AG04450 (cell line): ENCODE measurements at regions not wholly inside any gene's neighbourhood (a gene's known extent, or its start where the extent isn't known, plus 50 kb on each side); places are given as distances from the start of the nearest gene placed in this dataset.

ENCODE experiments used
- CTCF ChIA-PET: fragments of 300-600, 350-600 bp; formaldehyde crosslinking; extraction: SDS; loops from one replicate; lab custom pipeline; 2022; ENCODE audit warnings: antibody characterized with exemption, inconsistent platforms; lab: Charles Lee
- POLR2A ChIA-PET: fragments of 350-600 bp; formaldehyde crosslinking; extraction: SDS; loops from one replicate; lab custom pipeline; 2021; ENCODE audit warnings: antibody characterized with exemption, inconsistent platforms; lab: Yijun Ruan, JAX
- DNase-seq: peaks from one replicate; pipeline ENCODE4 v3.0.0-alpha.2; 2011; ENCODE audit warnings: low read depth, low spot score
- H3K27ac ChIP-seq: one replicate; pipeline ENCODE4 v1.5.1; 2012; ENCODE audit warnings: low read depth, low read length, control low read depth
- H3K27me3 ChIP-seq: one replicate; pipeline ENCODE4 v1.6.0; 2012; ENCODE audit warnings: low read length; ENCODE audit not compliant: control insufficient read depth, insufficient read depth
- H3K4me3 ChIP-seq: 2 replicates; pipeline ENCODE4 v1.5.1; 2011; ENCODE audit warnings: mild to moderate bottlenecking, low read depth, low read length, control low read depth
- H3K9me3 ChIP-seq: 2 replicates; pipeline ENCODE4 v1.5.1; 2012; ENCODE audit warnings: low read length; ENCODE audit not compliant: control insufficient read depth, insufficient read depth
- CTCF ChIP-seq: IDR thresholded peaks from 2 replicates; pipeline ENCODE4 v1.5.1; 2011; ENCODE audit warnings: low read depth, low read length, control low read depth, inconsistent platforms

DNA sequence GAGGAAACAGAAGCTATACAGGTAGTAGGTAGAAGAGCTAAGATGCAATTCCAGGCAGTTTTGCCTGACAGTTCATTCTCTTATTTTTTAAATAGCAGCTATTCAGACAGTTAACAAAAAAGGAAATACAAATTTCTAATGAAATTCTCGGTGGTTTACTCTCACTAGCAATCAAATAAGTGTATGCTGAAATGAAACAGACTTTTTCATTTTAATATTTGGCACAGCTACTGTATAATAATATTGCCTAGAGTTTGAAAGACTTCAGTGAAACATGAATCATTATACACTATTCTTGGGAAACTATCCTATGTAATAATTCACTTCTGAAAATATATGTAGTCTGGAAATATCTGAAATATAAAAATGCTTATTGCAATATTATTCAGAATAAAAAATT, 463.2 kb upstream of the AGTR1 start:
- Histone ChIP-seq H3K27me3 (no peaks in the 10 kb centered on the region), H3K4me3 (no peak overlapping the region), H3K27ac (no peak overlapping the region), H3K9me3 (no peaks in the 10 kb centered on the region)
- no peak for DNase-seq
- CTCF ChIA-PET: no interaction called here
- TF ChIP-seq CTCF: no peak
- POLR2A ChIA-PET: no interaction called here

GRCh38 chr3:148235566-148235965, 462.1 kb upstream of the AGTR1 start:
- Histone ChIP-seq H3K27ac (no peak overlapping the region), H3K4me3 (no peak overlapping the region), H3K9me3 (no peaks in the 10 kb centered on the region), H3K27me3 (no peaks in the 10 kb centered on the region)
- no peak for DNase-seq
- no peak for TF ChIP-seq CTCF
- ChIA-PET POLR2A (no interaction called here), CTCF (no interaction called here)

DNA sequence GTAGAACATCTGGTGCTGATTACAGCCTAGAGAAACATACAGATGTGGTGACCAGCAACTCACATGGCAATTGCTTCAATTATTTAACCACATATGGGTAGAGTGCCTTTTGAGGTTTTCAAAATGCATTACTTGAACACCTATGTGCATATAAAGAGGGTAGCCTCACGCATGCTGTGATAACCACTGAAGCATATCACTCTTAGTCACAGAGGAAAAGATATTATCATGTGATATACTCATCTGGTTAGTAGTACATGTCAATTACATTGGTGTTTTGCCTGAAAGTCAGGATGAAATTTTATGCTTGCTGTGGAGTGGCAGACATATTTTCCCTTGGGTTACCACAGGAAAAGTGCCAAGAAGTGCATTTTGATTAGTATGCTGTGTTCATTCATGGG, 459.3 kb upstream of the AGTR1 start:
- no peak for DNase-seq
- Histone ChIP-seq H3K9me3 (no peaks in the 10 kb centered on the region), H3K27me3 (no peaks in the 10 kb centered on the region), H3K4me3 (no peak overlapping the region), H3K27ac (no peak overlapping the region)
- POLR2A ChIA-PET: no interaction called here
- CTCF ChIA-PET: no interaction called here
- TF ChIP-seq CTCF: no peak

- no peak for DNase-seq
- H3K4me3 ChIP-seq: no peak overlapping the region
- no peak overlapping the region for H3K27ac ChIP-seq
- ChIA-PET CTCF (no interaction called here), POLR2A (no interaction called here)
- TF ChIP-seq CTCF: no peak
- H3K27me3 ChIP-seq: no peaks in the 10 kb centered on the region
- no peaks in the 10 kb centered on the region for H3K9me3 ChIP-seq
Observed at GRCh38 chr3:148240351-148240750, 457.4 kb upstream of the AGTR1 start.

GRCh38 chr3:148243609-148244008, 454.1 kb upstream of the AGTR1 start:
- ChIA-PET CTCF (no interaction called here), POLR2A (no interaction called here)
- Histone ChIP-seq H3K27ac (no peak overlapping the region), H3K9me3 (no peaks in the 10 kb centered on the region), H3K4me3 (no peak overlapping the region), H3K27me3 (no peaks in the 10 kb centered on the region)
- no peak for TF ChIP-seq CTCF
- DNase-seq: no peak
